ENCODE measurements at regions not wholly inside any gene's neighbourhood (a gene's known extent, or its start where the extent isn't known, plus 50 kb on each side); places are given as distances from the start of the nearest gene placed in this dataset.

DNA sequence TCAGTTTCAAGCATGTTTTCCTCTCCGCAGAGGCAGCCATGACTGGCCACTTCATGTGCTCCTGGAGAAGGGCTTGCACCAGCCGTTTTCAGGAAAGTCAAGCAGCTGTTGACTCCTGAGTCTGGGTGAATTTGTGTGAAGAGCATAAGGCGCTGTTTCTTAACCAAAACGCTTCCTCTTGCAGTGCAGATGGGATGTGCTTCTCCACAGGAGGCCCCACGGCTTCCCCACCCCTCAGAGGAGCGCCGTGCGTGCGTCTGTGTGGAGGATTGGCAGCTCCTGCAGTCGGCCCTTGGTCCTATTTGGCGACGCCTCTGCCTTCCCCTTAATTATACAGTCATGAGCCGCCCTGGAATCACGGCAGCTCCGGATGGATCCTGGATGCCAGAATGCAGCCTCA, 54.1 kb upstream of the B3GAT1 start:
- TF ChIP-seq, protein P1, sequence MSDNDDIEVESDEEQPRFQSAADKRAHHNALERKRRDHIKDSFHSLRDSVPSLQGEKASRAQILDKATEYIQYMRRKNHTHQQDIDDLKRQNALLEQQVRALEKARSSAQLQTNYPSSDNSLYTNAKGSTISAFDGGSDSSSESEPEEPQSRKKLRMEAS (IDR thresholded peaks at IDR 0.05), result no peak
- no peak for TF ChIP-seq ZFX (IDR thresholded peaks at IDR 0.05)
- no peak for TF ChIP-seq POLR2AphosphoS5 (IDR thresholded peaks at IDR 0.05; ENCODE audit: low read depth, low read length)
- no peak for TF ChIP-seq ATF3 (IDR thresholded peaks at IDR 0.05)
- no peak for TF ChIP-seq EZH2phosphoT487 (IDR thresholded peaks at IDR 0.05; ENCODE audit: borderline replicate concordance)
- TF ChIP-seq CTCF (IDR thresholded peaks at IDR 0.05 in 2 of 3, conservative IDR thresholded peaks at IDR 0.05 in 1 of 3; ENCODE audit: borderline replicate concordance in 1 of 3, insufficient read depth in 1 of 3, low read depth in 2 of 3, low read length in 2 of 3), result no peak
- TF ChIP-seq EZH2 (IDR thresholded peaks at IDR 0.05), result no peak
- TF ChIP-seq POLR2A (IDR thresholded peaks at IDR 0.05; ENCODE audit: borderline replicate concordance, extremely low read depth, insufficient read depth, insufficient read length), result no peak
- TF ChIP-seq SP1 (IDR thresholded peaks at IDR 0.05; ENCODE audit: low read depth), result no peak
- no peak for TF ChIP-seq EGR1 (IDR thresholded peaks at IDR 0.05; ENCODE audit: low read depth)
- TF ChIP-seq RAD21 (IDR thresholded peaks at IDR 0.05; ENCODE audit: low read depth), result no peak
- no peak for TF ChIP-seq REST (IDR thresholded peaks at IDR 0.05; ENCODE audit: low read depth)

Data from HCT116 (cell line).